ENCODE measurements at regions not wholly inside any gene's neighbourhood (a gene's known extent, or its start where the extent isn't known, plus 50 kb on each side); places are given as distances from the start of the nearest gene placed in this dataset.

GRCh38 chr5:97499605-97500004, 316.6 kb upstream of the RIOK2 start:
- TF ChIP-seq EZH2phosphoT487 (IDR thresholded peaks at IDR 0.05; ENCODE audit: insufficient read depth, low read depth) (no peak), EZH2 (IDR thresholded peaks at IDR 0.05; ENCODE audit: insufficient read depth, poor library complexity, severe bottlenecking) (no peak)

All from GM23248 (cell line).